GM21423 (cell line): ENCODE measurements at regions not wholly inside any gene's neighbourhood (a gene's known extent, or its start where the extent isn't known, plus 50 kb on each side); places are given as distances from the start of the nearest gene placed in this dataset.

Source experiments
- ATAC-seq: cut with Tn5 transposase; IDR thresholded peaks from one replicate; pipeline ENCODE4 v1.9.1; 2021; ENCODE audit warnings: mild to moderate bottlenecking, moderate library complexity; ENCODE audit not compliant: unreplicated experiment

- ATAC-seq, result no peak
These were observed 212.4 kb upstream of the ARID1B start for GRCh38 chr6:156564807-156565149.

- peak; percentile 92 for ATAC-seq
These were observed 212.9 kb upstream of the ARID1B start for GRCh38 chr6:156564127-156564806.

- ATAC-seq, result no peak
These were observed 213.5 kb upstream of the ARID1B start for GRCh38 chr6:156563714-156564113.

- no peak for ATAC-seq
These were observed 214.5 kb upstream of the ARID1B start for GRCh38 chr6:156562636-156563035.

- ATAC-seq, result no peak
These were observed 215.2 kb upstream of the ARID1B start for GRCh38 chr6:156562019-156562418.

- ATAC-seq, result no peak
These were observed 216.7 kb upstream of the ARID1B start for GRCh38 chr6:156560476-156560875.

GRCh38 chr6:156559162-156559690, 218.0 kb upstream of the ARID1B start:
- no peak for ATAC-seq

GRCh38 chr6:156557911-156558259, 219.3 kb upstream of the ARID1B start:
- ATAC-seq, result no peak

- peak; percentile 49 for ATAC-seq
These were observed 219.8 kb upstream of the ARID1B start for GRCh38 chr6:156557251-156557910.

- peak; percentile 22 for ATAC-seq
These were observed 220.4 kb upstream of the ARID1B start for GRCh38 chr6:156556811-156557210.

- ATAC-seq, result no peak
These were observed 222.1 kb upstream of the ARID1B start for GRCh38 chr6:156555116-156555515.

- ATAC-seq, result no peak
These were observed 223.0 kb upstream of the ARID1B start for GRCh38 chr6:156554160-156554559.

GRCh38 chr6:156552849-156553248, 224.3 kb upstream of the ARID1B start:
- ATAC-seq, result no peak

GRCh38 chr6:156550949-156551348, 226.2 kb upstream of the ARID1B start:
- ATAC-seq, result no peak

- no peak for ATAC-seq
These were observed 231.2 kb upstream of the ARID1B start for GRCh38 chr6:156545931-156546330.

GRCh38 chr6:156545021-156545420, 232.2 kb upstream of the ARID1B start:
- no peak for ATAC-seq

- no peak for ATAC-seq
These were observed 233.1 kb upstream of the ARID1B start for GRCh38 chr6:156544046-156544445.

GRCh38 chr6:156543431-156543830, 233.7 kb upstream of the ARID1B start:
- no peak for ATAC-seq

GRCh38 chr6:156538875-156539660, 238.1 kb upstream of the ARID1B start:
- no peak for ATAC-seq

GRCh38 chr6:156534594-156534993, 242.6 kb upstream of the ARID1B start:
- ATAC-seq, result no peak

- no peak for ATAC-seq
These were observed 243.2 kb upstream of the ARID1B start for GRCh38 chr6:156533872-156534524.
